ENCODE measurements at regions not wholly inside any gene's neighbourhood (a gene's known extent, or its start where the extent isn't known, plus 50 kb on each side); places are given as distances from the start of the nearest gene placed in this dataset.

DNA sequence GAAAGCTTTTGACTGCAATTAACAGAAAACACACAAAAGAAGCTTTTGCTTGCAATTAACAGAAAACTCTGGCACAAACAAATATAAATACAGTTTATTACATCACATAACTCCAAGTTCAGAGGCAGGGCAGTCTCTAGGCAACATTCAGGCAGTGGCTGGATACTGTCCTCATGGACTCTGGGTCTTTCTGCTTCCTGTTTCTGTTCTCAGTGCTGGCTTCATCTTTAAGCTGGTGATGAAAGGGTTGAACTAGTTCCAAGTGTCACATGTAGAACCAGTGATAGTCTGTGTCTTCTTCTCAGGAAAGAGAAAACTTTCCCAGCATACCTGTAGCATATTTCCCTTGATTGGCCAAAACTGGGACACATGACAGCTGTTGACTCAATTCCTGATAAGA lies 222.6 kb upstream of the GLRA1 start:
- no peaks in the 10 kb centered on the region for H3K27me3 ChIP-seq (ENCODE audit: control insufficient read depth in 1 of 2, insufficient read depth in 2 of 2, low read length in 1 of 2)
- intact Hi-C loops (cut with DNase I), result loop anchor here (10.0 kb wide), 2 partner anchors 128 to 208 kb away; no protein-coding TSS in a partner anchor
- no peak overlapping the region for H3K4me3 ChIP-seq (ENCODE audit: low read length in 2 of 2)
- ATAC-seq (ENCODE audit: low FRiP score) (no peak), DNase-seq (no peak)
- H3K4me1 ChIP-seq (ENCODE audit: control insufficient read depth in 1 of 2, insufficient read depth in 2 of 2, low read length in 2 of 2), result no peaks in the 10 kb centered on the region
- H3K36me3 ChIP-seq (ENCODE audit: control insufficient read depth in 1 of 2, insufficient read depth in 2 of 2, low read length in 1 of 2), result no peaks in the 10 kb centered on the region
- no peak overlapping the region for H3K27ac ChIP-seq (ENCODE audit: low read depth in 1 of 2, low read length in 2 of 2)
- H3K9me3 ChIP-seq (ENCODE audit: control insufficient read depth, low read length), result no peaks in the 10 kb centered on the region

DNA sequence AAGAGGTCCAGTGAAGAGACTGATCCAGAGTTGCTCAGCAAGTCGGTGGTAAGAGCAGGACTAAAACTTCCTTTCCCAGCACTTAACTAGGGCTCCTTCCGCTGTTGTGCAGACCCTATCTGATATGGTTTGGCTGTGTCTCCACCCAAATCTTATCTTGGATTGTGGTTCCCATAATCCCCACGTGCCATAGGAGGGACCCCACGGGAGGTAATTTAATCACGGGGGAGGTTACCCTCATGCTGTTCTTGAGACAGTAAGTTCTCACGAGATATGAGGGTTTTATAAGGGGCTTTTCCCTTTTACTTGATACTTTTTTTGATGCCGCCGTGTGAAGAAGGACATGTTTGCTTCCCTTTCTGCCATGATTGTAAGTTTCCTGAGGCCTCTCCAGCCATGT lies 221.9 kb upstream of the GLRA1 start:
- intact Hi-C loops (cut with DNase I), result loop anchor here (10.0 kb wide), 2 partner anchors 128 to 208 kb away; no protein-coding TSS in a partner anchor
- 74% methylated on average over 8 of the region's 8 CpGs for WGBS, 2 donors
- Histone ChIP-seq H3K27me3 (ENCODE audit: control insufficient read depth in 1 of 2, insufficient read depth in 2 of 2, low read length in 1 of 2) (no peaks in the 10 kb centered on the region), H3K9me3 (ENCODE audit: control insufficient read depth, low read length) (no peaks in the 10 kb centered on the region), H3K27ac (ENCODE audit: low read depth in 1 of 2, low read length in 2 of 2) (no peak overlapping the region), H3K4me1 (ENCODE audit: control insufficient read depth in 1 of 2, insufficient read depth in 2 of 2, low read length in 2 of 2) (no peaks in the 10 kb centered on the region), H3K4me3 (ENCODE audit: low read length in 2 of 2) (no peak overlapping the region), H3K36me3 (ENCODE audit: control insufficient read depth in 1 of 2, insufficient read depth in 2 of 2, low read length in 1 of 2) (no peaks in the 10 kb centered on the region)
- ATAC-seq (ENCODE audit: low FRiP score) (no peak), DNase-seq (no peak)

DNA sequence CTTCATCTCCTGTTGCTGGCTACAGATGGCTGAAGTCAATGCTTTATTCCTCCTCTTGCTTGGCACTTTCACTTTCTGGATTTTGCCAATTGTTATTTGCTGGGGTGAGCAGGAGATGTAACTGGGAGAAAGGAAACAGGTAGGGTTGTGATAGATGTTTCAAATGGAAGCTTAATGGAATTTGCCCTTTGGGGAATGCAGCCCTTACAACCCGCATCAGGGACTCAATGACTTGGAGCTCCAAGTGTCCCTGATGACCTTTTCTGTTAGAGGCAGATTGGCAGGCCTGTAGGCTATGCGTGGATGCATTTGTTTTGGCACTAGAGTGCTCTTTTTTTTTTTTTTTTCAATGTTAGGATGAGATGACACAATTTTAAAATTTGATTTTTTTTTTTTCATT lies 219.9 kb upstream of the GLRA1 start:
- 40 to 41% methylated on average over 2 of the region's 2 CpGs for WGBS, 2 donors
- Histone ChIP-seq H3K36me3 (ENCODE audit: control insufficient read depth in 1 of 2, insufficient read depth in 2 of 2, low read length in 1 of 2) (no peaks in the 10 kb centered on the region), H3K4me3 (ENCODE audit: low read length in 2 of 2) (no peak overlapping the region), H3K27ac (ENCODE audit: low read depth in 1 of 2, low read length in 2 of 2) (no peak overlapping the region), H3K27me3 (ENCODE audit: control insufficient read depth in 1 of 2, insufficient read depth in 2 of 2, low read length in 1 of 2) (no peaks in the 10 kb centered on the region), H3K9me3 (ENCODE audit: control insufficient read depth, low read length) (no peaks in the 10 kb centered on the region), H3K4me1 (ENCODE audit: control insufficient read depth in 1 of 2, insufficient read depth in 2 of 2, low read length in 2 of 2) (no peaks in the 10 kb centered on the region)
- no peak for DNase-seq
- ATAC-seq (ENCODE audit: low FRiP score), result no peak
- intact Hi-C loops (cut with DNase I), result loop anchor here (5.0 to 10.0 kb wide), 3 partner anchors 130 to 210 kb away; no protein-coding TSS in a partner anchor

DNA sequence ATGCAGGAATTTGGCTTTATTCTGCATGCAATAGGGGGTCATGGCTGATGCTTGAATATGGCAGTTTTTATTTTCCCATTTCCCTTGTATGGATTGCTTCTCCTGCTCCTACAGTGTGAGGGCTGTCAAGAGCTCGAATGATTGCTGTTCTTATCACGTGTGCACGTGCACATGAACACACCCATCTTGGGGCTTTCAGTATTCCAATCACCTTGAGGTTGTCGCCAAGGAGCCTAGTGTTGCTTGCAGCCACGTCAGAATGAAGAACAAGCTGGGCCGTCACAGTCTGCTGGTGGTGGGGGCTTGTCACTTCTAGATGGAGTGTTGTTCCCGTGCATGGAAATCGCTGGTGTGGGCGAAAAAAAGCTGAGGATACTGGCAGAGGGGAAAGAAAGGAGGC lies 219.4 kb upstream of the GLRA1 start:
- intact Hi-C loops (cut with DNase I), result loop anchor here (5.0 to 10.0 kb wide), 3 partner anchors 131 to 211 kb away; no protein-coding TSS in a partner anchor

DNA sequence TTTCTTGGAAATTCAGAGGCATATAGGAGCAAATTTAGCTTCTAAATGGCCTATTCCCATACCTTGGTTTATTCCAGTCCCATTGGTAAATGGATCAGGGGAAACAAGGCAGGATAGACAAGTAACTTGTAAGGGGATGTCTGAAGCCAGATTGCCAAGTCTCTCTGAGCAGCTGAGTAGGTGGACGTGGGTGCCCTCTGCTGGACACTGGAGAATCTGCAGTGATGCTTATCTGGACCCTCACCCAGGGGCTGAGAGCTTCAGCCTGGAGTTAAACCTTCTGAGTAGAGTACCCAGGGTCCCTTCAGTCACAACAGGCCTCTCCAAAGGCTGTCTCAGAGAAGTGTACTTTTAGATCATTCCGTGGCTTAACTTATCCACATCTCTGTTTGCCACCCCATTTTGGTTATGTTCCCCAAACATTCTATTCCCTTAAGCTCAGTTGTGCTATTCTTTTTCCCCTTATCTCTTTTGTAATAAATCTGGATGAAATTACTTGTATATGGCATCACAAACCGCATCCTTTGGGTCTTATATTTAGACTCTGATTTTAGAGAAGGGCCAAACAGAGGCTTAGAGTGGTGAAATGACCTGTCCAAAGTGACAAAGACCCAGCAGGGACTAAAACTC lies 218.3 kb upstream of the GLRA1 start:
- DNase-seq (peak; percentile 59 to 81), ATAC-seq (ENCODE audit: low FRiP score) (peak; percentile 73)
- Histone ChIP-seq H3K4me3 (ENCODE audit: low read length in 2 of 2) (no peak overlapping the region), H3K36me3 (ENCODE audit: control insufficient read depth in 1 of 2, insufficient read depth in 2 of 2, low read length in 1 of 2) (no peaks in the 10 kb centered on the region), H3K27me3 (ENCODE audit: control insufficient read depth in 1 of 2, insufficient read depth in 2 of 2, low read length in 1 of 2) (no peaks in the 10 kb centered on the region), H3K9me3 (ENCODE audit: control insufficient read depth, low read length) (no peaks in the 10 kb centered on the region), H3K4me1 (ENCODE audit: control insufficient read depth in 1 of 2, insufficient read depth in 2 of 2, low read length in 2 of 2) (no peaks in the 10 kb centered on the region), H3K27ac (ENCODE audit: low read depth in 1 of 2, low read length in 2 of 2) (no peak overlapping the region)
- intact Hi-C loops (cut with DNase I), result loop anchor here (1.0 to 10.0 kb wide), 5 partner anchors 132 to 318 kb away; no protein-coding TSS in a partner anchor
- 16 to 20% methylated on average over 3 of the region's 3 CpGs for WGBS, 2 donors

More for the DNA sequence above, 219.4 kb upstream of the GLRA1 start:
- no peaks in the 10 kb centered on the region for H3K36me3 ChIP-seq (ENCODE audit: control insufficient read depth in 1 of 2, insufficient read depth in 2 of 2, low read length in 1 of 2)
- H3K9me3 ChIP-seq (ENCODE audit: control insufficient read depth, low read length), result no peaks in the 10 kb centered on the region
- no peak overlapping the region for H3K4me3 ChIP-seq (ENCODE audit: low read length in 2 of 2)
- no peaks in the 10 kb centered on the region for H3K27me3 ChIP-seq (ENCODE audit: control insufficient read depth in 1 of 2, insufficient read depth in 2 of 2, low read length in 1 of 2)
- ATAC-seq (ENCODE audit: low FRiP score) (no peak), DNase-seq (no peak)
- no peaks in the 10 kb centered on the region for H3K4me1 ChIP-seq (ENCODE audit: control insufficient read depth in 1 of 2, insufficient read depth in 2 of 2, low read length in 2 of 2)
- 72 to 77% methylated on average over 9 of the region's 9 CpGs for WGBS, 2 donors
- H3K27ac ChIP-seq (ENCODE audit: low read depth in 1 of 2, low read length in 2 of 2), result no peak overlapping the region

DNA sequence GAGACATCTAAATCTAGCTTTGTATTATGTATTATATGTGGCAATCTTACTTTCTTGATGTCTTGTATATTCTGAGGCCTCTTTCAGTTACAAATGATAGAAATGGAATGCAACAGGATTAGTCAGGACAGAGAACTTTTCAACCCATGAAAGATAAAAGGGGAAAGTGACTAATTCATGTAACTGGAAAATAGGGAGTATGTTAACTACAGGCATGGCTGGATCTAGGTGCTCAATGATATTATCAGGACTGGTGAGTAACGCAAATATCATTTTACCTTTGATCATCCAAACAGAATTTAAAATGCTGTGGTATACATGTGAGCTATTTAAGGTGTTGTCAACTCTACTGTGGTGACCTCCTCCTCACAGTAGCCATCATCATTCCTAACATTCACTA lies 215.7 kb upstream of the GLRA1 start:
- Histone ChIP-seq H3K4me3 (ENCODE audit: low read length in 2 of 2) (no peak overlapping the region), H3K36me3 (ENCODE audit: control insufficient read depth in 1 of 2, insufficient read depth in 2 of 2, low read length in 1 of 2) (no peaks in the 10 kb centered on the region), H3K27ac (ENCODE audit: low read depth in 1 of 2, low read length in 2 of 2) (no peak overlapping the region), H3K27me3 (ENCODE audit: control insufficient read depth in 1 of 2, insufficient read depth in 2 of 2, low read length in 1 of 2) (no peaks in the 10 kb centered on the region), H3K9me3 (ENCODE audit: control insufficient read depth, low read length) (no peaks in the 10 kb centered on the region), H3K4me1 (ENCODE audit: control insufficient read depth in 1 of 2, insufficient read depth in 2 of 2, low read length in 2 of 2) (no peaks in the 10 kb centered on the region)
- no peak for ATAC-seq (ENCODE audit: low FRiP score)
- 91 to 94% methylated on average over 1 of the region's 1 CpG for WGBS, 2 donors
- no peak for DNase-seq
- intact Hi-C loops (cut with DNase I), result loop anchor here (5.0 to 10.0 kb wide), 3 partner anchors 134 to 214 kb away; no protein-coding TSS in a partner anchor

DNA sequence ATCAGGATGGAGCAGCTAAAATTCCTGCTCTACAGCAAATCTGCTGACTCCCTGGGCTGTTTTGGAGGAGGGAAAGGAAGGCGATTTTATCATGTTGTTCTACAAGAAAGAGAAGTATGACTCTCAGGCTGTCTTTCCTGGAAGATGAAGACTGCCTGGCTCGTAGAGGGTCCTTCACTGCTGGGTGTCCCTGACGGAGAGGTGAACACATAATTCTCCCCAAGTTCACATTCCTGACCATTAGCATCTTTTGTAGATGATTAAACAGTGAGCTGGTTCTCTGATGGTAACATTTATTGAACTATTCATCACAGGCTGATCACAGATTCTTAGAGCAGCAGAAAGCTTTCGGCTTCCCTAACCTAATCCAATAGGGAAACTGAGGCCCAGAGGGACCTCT lies 212.4 kb upstream of the GLRA1 start:
- no peaks in the 10 kb centered on the region for H3K27me3 ChIP-seq (ENCODE audit: control insufficient read depth in 1 of 2, insufficient read depth in 2 of 2, low read length in 1 of 2)
- no peak overlapping the region for H3K27ac ChIP-seq (ENCODE audit: low read depth in 1 of 2, low read length in 2 of 2)
- ATAC-seq (ENCODE audit: low FRiP score), result no peak
- WGBS, 2 donors, result 71 to 76% methylated on average over 4 of the region's 4 CpGs
- intact Hi-C loops (cut with DNase I), result no loop called here
- H3K4me1 ChIP-seq (ENCODE audit: control insufficient read depth in 1 of 2, insufficient read depth in 2 of 2, low read length in 2 of 2), result no peaks in the 10 kb centered on the region
- H3K4me3 ChIP-seq (ENCODE audit: low read length in 2 of 2), result no peak overlapping the region
- H3K9me3 ChIP-seq (ENCODE audit: control insufficient read depth, low read length), result no peaks in the 10 kb centered on the region
- no peaks in the 10 kb centered on the region for H3K36me3 ChIP-seq (ENCODE audit: control insufficient read depth in 1 of 2, insufficient read depth in 2 of 2, low read length in 1 of 2)
- no peak for DNase-seq

DNA sequence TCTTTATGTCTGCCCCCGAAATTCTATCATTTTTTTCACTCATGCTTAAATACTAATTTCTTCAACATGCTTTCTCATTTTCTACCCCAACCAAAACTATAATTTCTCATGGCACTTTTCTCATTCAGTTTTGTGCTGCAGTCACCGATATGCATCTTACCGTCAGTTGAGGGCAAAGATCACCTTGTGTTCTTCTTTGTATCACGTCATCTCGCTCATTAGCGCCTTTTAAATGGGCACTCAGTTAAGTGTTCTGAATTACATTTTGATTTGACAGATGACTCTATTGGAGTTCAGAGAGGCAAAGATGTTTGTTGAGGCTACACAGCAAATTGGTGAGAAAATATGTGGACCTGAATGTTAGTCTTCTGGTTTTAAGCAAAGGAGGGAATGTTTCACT lies 211.7 kb upstream of the GLRA1 start:
- Histone ChIP-seq H3K4me3 (ENCODE audit: low read length in 2 of 2) (no peak overlapping the region), H3K4me1 (ENCODE audit: control insufficient read depth in 1 of 2, insufficient read depth in 2 of 2, low read length in 2 of 2) (no peaks in the 10 kb centered on the region), H3K27me3 (ENCODE audit: control insufficient read depth in 1 of 2, insufficient read depth in 2 of 2, low read length in 1 of 2) (no peaks in the 10 kb centered on the region), H3K36me3 (ENCODE audit: control insufficient read depth in 1 of 2, insufficient read depth in 2 of 2, low read length in 1 of 2) (no peaks in the 10 kb centered on the region), H3K9me3 (ENCODE audit: control insufficient read depth, low read length) (no peaks in the 10 kb centered on the region), H3K27ac (ENCODE audit: low read depth in 1 of 2, low read length in 2 of 2) (no peak overlapping the region)
- DNase-seq, result no peak
- WGBS, 2 donors, result 72 to 81% methylated on average over 6 of the region's 6 CpGs
- no peak for ATAC-seq (ENCODE audit: low FRiP score)
- intact Hi-C loops (cut with DNase I), result no loop called here

DNA sequence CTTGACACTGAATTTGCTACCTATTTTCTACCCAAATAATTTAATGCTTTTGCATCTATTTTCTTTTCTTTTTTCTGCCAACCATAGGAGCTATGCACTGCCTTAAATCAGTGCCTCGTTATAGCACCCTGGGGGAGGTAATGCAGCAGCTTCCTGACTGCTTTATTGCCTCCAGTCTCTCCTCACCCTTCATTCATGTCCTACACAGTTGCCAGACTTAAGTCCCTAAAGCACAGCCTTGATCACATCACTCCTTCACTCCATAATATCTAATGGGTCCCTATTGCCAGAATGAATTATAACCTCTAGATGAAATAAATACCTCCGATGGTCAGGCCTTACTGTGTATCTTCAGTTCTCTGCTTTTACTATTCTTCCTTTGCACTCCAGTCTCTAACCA lies 211.2 kb upstream of the GLRA1 start:
- Histone ChIP-seq H3K9me3 (ENCODE audit: control insufficient read depth, low read length) (no peaks in the 10 kb centered on the region), H3K4me1 (ENCODE audit: control insufficient read depth in 1 of 2, insufficient read depth in 2 of 2, low read length in 2 of 2) (no peaks in the 10 kb centered on the region), H3K4me3 (ENCODE audit: low read length in 2 of 2) (no peak overlapping the region), H3K27me3 (ENCODE audit: control insufficient read depth in 1 of 2, insufficient read depth in 2 of 2, low read length in 1 of 2) (no peaks in the 10 kb centered on the region), H3K36me3 (ENCODE audit: control insufficient read depth in 1 of 2, insufficient read depth in 2 of 2, low read length in 1 of 2) (no peaks in the 10 kb centered on the region), H3K27ac (ENCODE audit: low read depth in 1 of 2, low read length in 2 of 2) (no peak overlapping the region)
- 45 to 47% methylated on average over 2 of the region's 2 CpGs for WGBS, 2 donors
- intact Hi-C loops (cut with DNase I), result no loop called here
- no peak for DNase-seq
- no peak for ATAC-seq (ENCODE audit: low FRiP score)
